HG03097 (cell line): ENCODE measurements at regions not wholly inside any gene's neighbourhood (a gene's known extent, or its start where the extent isn't known, plus 50 kb on each side); places are given as distances from the start of the nearest gene placed in this dataset.

Experiments used
- ATAC-seq: cut with Tn5 transposase; IDR thresholded peaks from one replicate; pipeline ENCODE4 v1.9.1; 2021; ENCODE audit not compliant: unreplicated experiment, low FRiP score

DNA sequence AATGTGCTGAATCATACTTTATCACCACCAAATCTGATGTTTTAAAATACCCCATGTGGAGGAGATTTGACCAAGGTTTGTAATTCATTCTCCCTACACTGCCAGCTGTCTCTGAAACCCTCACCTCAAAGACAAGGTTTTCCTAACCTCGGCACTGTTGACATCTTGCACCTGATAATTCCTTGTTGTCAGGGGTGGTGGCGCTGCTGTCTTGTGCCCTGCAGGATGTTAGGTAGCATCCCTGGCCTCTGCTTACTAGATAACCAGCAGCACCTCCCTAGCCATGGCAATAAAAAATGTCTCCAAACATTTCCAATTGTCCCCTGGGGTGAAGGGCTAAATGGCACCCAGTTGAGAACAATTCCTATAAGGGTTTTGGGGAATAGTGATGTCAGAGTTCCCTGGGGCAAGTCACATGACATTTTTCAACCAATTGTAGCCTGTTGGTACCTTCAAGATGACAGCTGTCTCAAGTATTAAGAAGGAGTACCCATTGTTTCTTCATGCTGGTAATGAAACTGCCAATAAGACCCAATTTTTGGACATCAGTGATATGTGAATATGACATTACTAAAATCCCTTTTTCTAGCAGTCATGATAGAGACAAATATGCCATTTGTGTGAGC, 160.6 kb upstream of the PLCXD3 start:
- ATAC-seq, result no peak

DNA sequence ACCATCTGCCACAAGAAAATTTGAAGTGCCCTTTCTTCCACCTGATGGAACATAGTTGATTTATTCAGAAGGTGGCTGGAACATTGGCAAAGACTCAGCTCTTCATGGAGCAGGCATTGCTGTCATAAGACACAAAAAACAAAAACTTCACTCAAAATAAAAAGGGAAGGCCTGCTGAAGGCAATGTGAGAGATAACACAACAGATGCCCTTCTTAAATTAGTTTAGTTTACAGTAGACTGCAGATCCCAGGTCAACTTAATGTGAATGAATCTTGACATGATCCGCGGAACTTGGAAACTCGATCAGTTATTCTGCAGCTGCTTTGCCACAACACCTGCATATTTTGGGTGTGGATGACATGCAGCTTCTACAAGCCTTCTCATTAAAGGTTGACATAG, 159.8 kb upstream of the PLCXD3 start:
- no peak for ATAC-seq

DNA sequence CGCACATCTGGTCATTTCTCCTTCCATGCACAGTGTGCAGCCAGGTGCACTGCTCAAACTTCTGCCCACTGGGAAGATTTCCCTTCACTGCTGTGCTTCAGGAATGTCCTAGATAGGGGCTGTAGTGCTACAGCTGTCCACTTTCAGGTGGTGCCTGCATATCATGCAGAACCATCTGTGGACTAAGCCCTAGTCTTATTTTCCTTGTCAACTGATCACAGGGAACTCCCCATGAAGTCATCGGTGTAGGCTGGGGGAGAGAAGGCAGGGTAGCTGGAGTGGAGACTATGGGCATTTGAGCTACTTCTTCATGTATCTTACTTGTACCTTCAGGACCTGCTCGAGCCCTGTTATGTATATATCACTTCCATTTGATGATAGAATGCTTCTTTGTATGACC, 150.9 kb upstream of the PLCXD3 start:
- ATAC-seq, result no peak

DNA sequence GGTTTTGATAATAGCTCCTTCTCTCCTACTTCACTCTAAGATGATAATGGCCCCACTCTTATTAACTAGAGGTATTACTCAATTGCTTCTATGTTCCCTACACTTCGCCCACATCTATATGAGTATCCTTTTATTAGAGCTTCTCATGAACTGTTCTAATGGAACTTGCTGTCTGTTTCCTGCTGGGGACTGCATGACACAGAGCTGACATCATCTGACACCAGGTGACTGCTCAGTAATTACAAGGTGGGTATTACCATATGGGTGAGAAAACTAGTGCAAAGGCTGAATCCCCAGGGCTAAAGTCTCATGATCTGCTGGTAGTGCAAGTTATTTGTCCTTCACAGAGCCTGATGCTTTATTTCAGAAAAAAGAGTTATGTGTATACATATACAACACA, 146.2 kb upstream of the PLCXD3 start:
- ATAC-seq, result no peak

GRCh38 chr5:41650131-41650530, 139.7 kb upstream of the PLCXD3 start:
- ATAC-seq, result no peak

GRCh38 chr5:41649659-41650058, 139.3 kb upstream of the PLCXD3 start:
- ATAC-seq, result no peak

DNA sequence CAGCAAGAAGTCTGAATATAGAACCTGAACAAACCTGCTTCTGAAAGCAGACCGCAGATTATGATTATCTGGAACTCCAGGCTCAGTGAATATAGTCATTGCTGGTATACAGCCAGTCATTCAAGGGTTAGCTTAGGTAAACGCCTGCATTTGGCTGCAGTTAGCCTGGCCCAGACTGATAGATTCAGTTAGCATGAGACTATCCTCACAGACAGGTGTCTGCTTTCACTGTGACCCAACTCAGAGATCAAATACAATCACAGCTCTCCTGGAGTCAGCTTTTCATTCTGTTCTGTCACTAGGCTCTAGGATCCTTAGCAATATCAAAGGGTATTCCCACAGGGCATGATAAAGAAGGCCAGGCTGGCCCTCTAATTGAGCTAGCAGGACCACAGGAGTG, 138.6 kb upstream of the PLCXD3 start:
- no peak for ATAC-seq

- ATAC-seq, result no peak
Observed at GRCh38 chr5:41641621-41642020, 131.2 kb upstream of the PLCXD3 start.

GRCh38 chr5:41638685-41639084, 128.3 kb upstream of the PLCXD3 start:
- no peak for ATAC-seq

GRCh38 chr5:41637869-41638268, 127.5 kb upstream of the PLCXD3 start:
- no peak for ATAC-seq

DNA sequence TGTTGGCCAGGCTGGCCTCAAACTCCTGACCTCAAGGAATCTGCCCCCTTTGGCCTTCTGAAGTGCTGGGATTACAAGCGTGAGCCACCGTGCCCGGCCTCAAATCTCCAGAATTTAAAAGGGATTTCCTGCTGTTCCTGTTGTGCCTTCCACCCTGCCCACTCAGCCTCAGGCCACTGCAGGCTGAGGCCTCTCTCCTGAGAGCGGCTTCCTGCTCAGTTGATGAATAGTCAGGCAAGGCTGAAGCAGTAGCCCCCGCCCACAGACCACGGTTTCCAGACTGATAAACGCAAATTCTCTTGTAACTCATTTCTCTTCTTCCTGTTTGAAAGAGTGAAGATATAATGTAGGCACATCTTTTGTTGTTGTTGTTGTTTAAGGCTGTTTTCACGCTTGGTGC, 127.0 kb upstream of the PLCXD3 start:
- no peak for ATAC-seq

GRCh38 chr5:41636605-41637004, 126.2 kb upstream of the PLCXD3 start:
- ATAC-seq, result peak; percentile 80

DNA sequence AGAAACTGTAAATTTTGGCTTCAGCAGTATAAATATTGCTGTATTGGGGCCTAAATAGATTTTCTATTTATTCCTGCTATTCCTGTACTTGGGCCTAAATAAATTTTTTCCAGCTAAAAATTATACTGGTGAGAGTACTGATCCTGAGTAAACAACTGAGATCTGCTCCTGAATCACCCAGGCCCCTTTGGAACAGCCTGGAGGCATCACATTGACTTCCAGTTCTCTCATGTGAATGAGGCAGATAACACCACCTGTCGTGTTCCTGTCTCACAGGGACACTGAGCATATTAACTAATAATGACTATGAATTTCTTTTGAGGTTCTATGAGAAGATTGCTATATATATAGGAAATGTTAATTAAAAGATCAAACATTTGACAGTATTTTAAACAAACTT, 119.5 kb upstream of the PLCXD3 start:
- no peak for ATAC-seq

DNA sequence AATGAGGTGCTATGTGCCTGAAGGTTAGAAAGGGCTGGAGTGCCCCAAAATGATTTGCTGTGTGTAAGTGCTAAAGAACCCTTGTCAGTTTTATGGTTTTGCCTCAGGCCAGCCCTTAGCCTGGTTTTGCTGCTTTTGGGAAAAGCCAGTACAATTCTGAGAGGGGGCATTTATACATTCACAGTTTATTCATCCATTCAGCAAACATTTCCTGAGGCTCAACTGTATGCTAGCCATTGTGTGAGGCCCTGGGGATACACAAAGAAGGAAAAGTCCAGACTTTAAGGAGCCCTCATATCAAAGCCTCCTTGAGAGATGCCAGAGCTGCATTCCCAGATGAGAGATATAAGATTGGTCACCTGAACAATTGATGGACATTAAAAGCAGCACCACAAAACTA, 115.2 kb upstream of the PLCXD3 start:
- no peak for ATAC-seq

GRCh38 chr5:41621420-41621819, 111.0 kb upstream of the PLCXD3 start:
- ATAC-seq, result no peak

- no peak for ATAC-seq
Observed at GRCh38 chr5:41617843-41618515, 107.6 kb upstream of the PLCXD3 start.

DNA sequence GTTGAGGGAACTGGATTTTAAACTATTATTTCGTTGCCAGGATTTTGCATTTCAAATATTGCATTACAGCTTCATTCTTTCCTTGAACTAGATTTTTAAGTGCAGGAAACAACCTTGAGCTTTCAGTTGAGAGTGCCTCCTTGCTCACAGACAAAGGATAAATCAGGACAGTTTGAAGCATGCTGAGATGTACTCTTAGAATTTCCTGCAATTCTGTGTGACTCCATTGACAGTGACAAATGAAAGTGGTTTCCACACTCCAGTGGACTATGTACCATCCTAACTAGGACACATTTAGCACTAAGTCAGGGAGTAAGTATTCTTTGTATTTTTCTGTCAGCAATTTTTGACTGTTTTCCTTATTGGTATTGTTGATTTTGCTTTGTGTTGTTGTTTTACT, 100.0 kb upstream of the PLCXD3 start:
- ATAC-seq, result no peak

DNA sequence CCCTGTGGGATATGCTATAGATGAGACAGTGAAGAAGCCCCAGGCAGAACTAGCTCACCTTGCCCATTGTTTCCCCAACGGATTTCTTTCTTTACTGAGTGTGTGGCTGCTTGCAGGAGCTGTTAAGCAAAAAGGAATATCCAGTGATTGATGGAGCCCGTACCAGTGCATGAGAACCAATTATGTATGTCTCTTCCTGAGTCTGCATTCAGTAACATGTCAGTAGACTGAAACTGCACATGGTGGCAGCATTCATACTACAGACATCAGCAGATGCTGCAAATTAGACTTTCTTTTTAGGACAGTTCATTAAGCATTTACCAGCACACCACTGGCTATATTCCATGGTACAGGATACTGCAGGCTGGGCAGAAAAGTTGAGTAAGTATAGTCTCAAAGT, 90.3 kb upstream of the PLCXD3 start:
- no peak for ATAC-seq

DNA sequence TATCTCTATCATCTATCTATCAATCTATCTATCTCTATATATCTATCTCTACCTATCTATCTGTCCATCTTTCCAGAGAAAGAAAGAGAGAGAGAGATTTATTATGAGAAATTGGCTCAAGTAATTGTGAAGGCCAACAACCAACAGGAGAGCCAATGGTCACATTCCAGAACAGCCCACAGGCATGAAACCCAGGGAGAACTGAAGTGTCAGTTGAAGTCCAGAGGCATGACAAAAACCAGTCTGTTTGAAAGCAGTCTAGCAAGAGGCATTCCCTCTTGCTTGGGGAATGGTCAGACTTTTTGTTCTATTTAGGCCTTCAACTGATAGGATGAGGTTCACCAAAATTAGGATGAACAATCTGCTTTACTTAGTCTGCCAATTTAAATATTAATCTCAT, 87.6 kb upstream of the PLCXD3 start:
- no peak for ATAC-seq

- ATAC-seq, result no peak
Observed at GRCh38 chr5:41587668-41588067, 77.3 kb upstream of the PLCXD3 start.

- ATAC-seq, result no peak
Observed at GRCh38 chr5:41575110-41575779, 64.8 kb upstream of the PLCXD3 start.

DNA sequence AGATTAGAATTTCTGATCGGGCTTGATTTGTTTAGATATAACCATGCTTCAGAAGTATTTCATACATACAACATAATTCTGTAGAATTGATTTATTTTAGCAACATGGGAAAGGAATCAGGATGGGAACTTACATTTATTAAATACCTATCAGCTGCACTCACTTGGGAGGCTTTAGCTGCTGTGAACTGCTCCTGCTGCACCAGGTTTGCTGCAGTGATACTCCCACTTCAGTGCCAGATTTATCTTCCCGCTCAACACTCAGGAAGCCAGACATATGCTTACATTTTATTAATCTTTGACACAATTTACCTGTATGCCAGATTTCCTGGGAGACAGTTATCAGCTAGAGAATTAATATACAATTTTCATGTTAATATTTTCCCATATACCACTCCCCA, 64.0 kb upstream of the PLCXD3 start:
- no peak for ATAC-seq
